K562 (cell line): ENCODE measurements at regions not wholly inside any gene's neighbourhood (a gene's known extent, or its start where the extent isn't known, plus 50 kb on each side); places are given as distances from the start of the nearest gene placed in this dataset.
A peak's percentile ranks its signal among the peaks of the same experiment; 100 is the strongest.

Source experiments
- ATAC-seq: fragments of 200-7000 bp; cut with Tn5 transposase; 3 replicates; pipeline ENCODE4 v1.9.1; 2020; ENCODE audit warnings: moderate library complexity
- BruUV-seq: library from RNA; stranded (reverse); fragments of 400-500 nt; replicated peaks from 2 replicates; lab custom pipeline; 2021; lab: Mats Ljungman, UMichigan
- CTCF ChIA-PET: fragments of 300-600 bp; formaldehyde crosslinking; extraction: SDS; loops from one replicate; lab custom pipeline; 2021; ENCODE audit warnings: low intra/inter-chr PET ratio; lab: Yijun Ruan, JAX
- POLR2A ChIA-PET: fragments of 300-600, 350-650 bp; sonication (Branson Sonifier 250); formaldehyde crosslinking; extraction: SDS; loops from one replicate; lab custom pipeline; 2021; ENCODE audit warnings: antibody characterized with exemption, inconsistent platforms; lab: Yijun Ruan, JAX
- DNase-seq, 4 experiments: peaks; one replicate each; pipeline versions ENCODE4 v3.0.0 to v3.0.0-alpha.2; 2011 to 2018; ENCODE audit warnings: low spot score in 3 of 4, mixed read lengths in 3 of 4; ENCODE audit errors: extremely low read depth in 1 of 4
- FAIRE-seq: peaks from 2 replicates; lab custom pipeline; 2011; peaks lifted over from hg19 to GRCh38; lab: Jason Lieb, UNC
- H2AFZ ChIP-seq: 2 replicates; pipeline ENCODE4 v1.6.0; 2011; ENCODE audit warnings: low read depth, low read length, control low read depth, inconsistent platforms
- H3K27ac ChIP-seq: fragments of 200-600 bp; 3 replicates; pipeline ENCODE4 v1.8.0; 2011; ENCODE audit warnings: low read depth, mild to moderate bottlenecking, control low read depth, inconsistent platforms, low read length, moderate library complexity, mixed read lengths; ENCODE audit errors: extremely low read depth
- H3K27me3 ChIP-seq, 2 experiments: fragments of 300-600 bp in 1 of 2; 2 replicates in 1 of 2; 3 replicates in 1 of 2; pipeline versions ENCODE4 v1.6.0 to v1.8.0; 2011; ENCODE audit warnings: inconsistent platforms in 2 of 2, low read length in 2 of 2, mild to moderate bottlenecking in 1 of 2, mixed read lengths in 1 of 2, moderate library complexity in 1 of 2; ENCODE audit not compliant: control insufficient read depth in 2 of 2, insufficient read depth in 2 of 2
- H3K36me3 ChIP-seq: fragments of 300-600 bp; 3 replicates; pipeline ENCODE4 v1.8.0; 2011; ENCODE audit warnings: mild to moderate bottlenecking, low read length, inconsistent platforms; ENCODE audit not compliant: control insufficient read depth, insufficient read depth
- H3K4me1 ChIP-seq, 2 experiments: fragments of 200-600 bp in 1 of 2; replicated peaks in 1 of 2; 2 replicates in 1 of 2; 3 replicates in 1 of 2; pipeline versions ENCODE4 v1.5.1 to v1.8.0; 2011; ENCODE audit warnings: inconsistent platforms in 2 of 2, low read length in 2 of 2, mild to moderate bottlenecking in 1 of 2, mixed read lengths in 1 of 2, moderate library complexity in 1 of 2; ENCODE audit not compliant: control insufficient read depth in 2 of 2, insufficient read depth in 2 of 2
- H3K4me2 ChIP-seq: 2 replicates; pipeline ENCODE4 v1.6.1; 2011; ENCODE audit warnings: low read length, control low read depth, inconsistent platforms, mixed read lengths; ENCODE audit not compliant: insufficient read depth
- H3K4me3 ChIP-seq: fragments of 200-600 bp; sonication (generic), shearing (Covaris generic); 2 replicates; pipeline ENCODE4 v1.5.1; 2016; ENCODE audit warnings: control low read depth, inconsistent platforms
- H3K79me2 ChIP-seq: fragments of 200-600 bp; 3 replicates; pipeline ENCODE4 v1.8.0; 2011; ENCODE audit warnings: low read length, inconsistent platforms; ENCODE audit not compliant: control insufficient read depth, insufficient read depth
- H3K9ac ChIP-seq, 2 experiments: 2 replicates each; pipeline versions ENCODE4 v1.6.0 to v1.6.1; 2011; ENCODE audit warnings: low read depth in 2 of 2, low read length in 2 of 2, control low read depth in 1 of 2, inconsistent platforms in 1 of 2, mild to moderate bottlenecking in 1 of 2, mixed read lengths in 1 of 2; ENCODE audit not compliant: insufficient read depth in 1 of 2
- H3K9me1 ChIP-seq: one replicate; pipeline ENCODE4 v1.6.0; 2011; ENCODE audit warnings: inconsistent platforms, mild to moderate bottlenecking, low read length, moderate library complexity; ENCODE audit not compliant: control insufficient read depth, insufficient read depth
- H3K9me3 ChIP-seq: replicated peaks from 2 replicates; pipeline ENCODE4 v1.5.1; 2011; ENCODE audit warnings: low read depth, low read length, inconsistent platforms; ENCODE audit not compliant: control insufficient read depth, insufficient read depth
- H4K20me1 ChIP-seq: replicated peaks from 2 replicates; pipeline ENCODE4 v1.6.1; 2011; ENCODE audit warnings: low read length, inconsistent platforms, mixed read lengths; ENCODE audit not compliant: control insufficient read depth, insufficient read depth
- CBX5 ChIP-seq: IDR thresholded peaks from 2 replicates; pipeline ENCODE4 v1.6.1; 2014; ENCODE audit warnings: low read depth, borderline replicate concordance
- HNRNPL ChIP-seq: fragments of 200-400 bp; formaldehyde crosslinking; IDR thresholded peaks from 2 replicates; pipeline ENCODE4 v1.6.1; 2017; ENCODE audit warnings: low read depth, mild to moderate bottlenecking, low read length
- MECOM ChIP-seq: fragments of 250-450 bp; sonication (Bioruptor Pico); IDR thresholded peaks from 2 replicates; pipeline ENCODE4 v1.8.0; 2022; ENCODE audit warnings: inconsistent platforms
- NR0B1 ChIP-seq: fragments of 450-650 bp; IDR thresholded peaks from one replicate; pipeline ENCODE4 v1.6.1; 2018; ENCODE audit warnings: mild to moderate bottlenecking, moderate library complexity; ENCODE audit not compliant: partially characterized antibody
- NUFIP1 ChIP-seq: fragments of 450-650 bp; IDR thresholded peaks from 2 replicates; pipeline ENCODE4 v1.6.1; 2018; ENCODE audit not compliant: partially characterized antibody
- PML ChIP-seq: IDR thresholded peaks from 2 replicates; pipeline ENCODE4 v1.6.1; 2012; ENCODE audit warnings: low read length, inconsistent platforms
- RB1 ChIP-seq: fragments of 450-650 bp; IDR thresholded peaks from 2 replicates; pipeline ENCODE4 v1.6.1; 2017; ENCODE audit warnings: low read depth, mild to moderate bottlenecking
- SMAD4 ChIP-seq: fragments of 250-450 bp; sonication (Bioruptor Pico); conservative IDR thresholded peaks from 2 replicates; pipeline ENCODE4 v1.8.0; 2021; ENCODE audit warnings: inconsistent platforms, mild to moderate bottlenecking, moderate library complexity
- TBL1XR1 ChIP-seq, 2 experiments: IDR thresholded peaks; 2 replicates each; pipeline ENCODE4 v1.6.1; 2012; ENCODE audit warnings: improper control_type of control experiment in 2 of 2, low read length in 2 of 2, mild to moderate bottlenecking in 1 of 2
- ZFX ChIP-seq: sonication (generic); formaldehyde crosslinking; IDR thresholded peaks from 2 replicates; pipeline ENCODE4 v1.8.0; 2022; ENCODE audit warnings: mild to moderate bottlenecking, missing genetic modification reagents, moderate library complexity
- ZNF23 ChIP-seq: fragments of 250-450 bp; sonication (Bioruptor Pico); IDR thresholded peaks from 2 replicates; pipeline ENCODE4 v1.4.0; 2020; ENCODE audit warnings: mild to moderate bottlenecking
- ZSCAN29 ChIP-seq: fragments of 450-650 bp; IDR thresholded peaks from 2 replicates; pipeline ENCODE4 v1.6.1; 2017
- WGBS: fragments of 100-300 bp; shearing (Covaris generic); methylation state at CpG from one replicate; pipeline ENCODE4 v1.1.6; 2016; ENCODE audit warnings: low coverage, mixed read lengths; ENCODE audit not compliant: insufficient coverage; ENCODE audit errors: missing lambda C conversion rate; 5-methylcytosine and 5-hydroxymethylcytosine counted together
- in situ Hi-C: fragments of 300-500 bp; cut with MboI; formaldehyde crosslinking; loops from 4 replicates; pipeline ENCODE4 v1.15.0; 2018; ENCODE audit warnings: inconsistent platforms, mixed read lengths
- intact Hi-C: fragments of 100-400 bp; cut with micrococcal nuclease; formaldehyde crosslinking; loops from 2 replicates; pipeline ENCODE4 v1.14.2; 2022
- TF ChIP-seq, protein P1 (sequence below): fragments of 450-650 bp; IDR thresholded peaks from 2 replicates; pipeline ENCODE4 v1.6.1; 2016

GRCh38 chr10:8449909-8450308 is 395.4 kb downstream of the GATA3 start (continued):
- TF ChIP-seq NR0B1: no peak
- no peak for TF ChIP-seq ZNF23
- TF ChIP-seq PML: no peak
- no peak for TF ChIP-seq NUFIP1
- no peak for TF ChIP-seq SMAD4 (CRISPR knock-in tag)
- TF ChIP-seq, protein P1, sequence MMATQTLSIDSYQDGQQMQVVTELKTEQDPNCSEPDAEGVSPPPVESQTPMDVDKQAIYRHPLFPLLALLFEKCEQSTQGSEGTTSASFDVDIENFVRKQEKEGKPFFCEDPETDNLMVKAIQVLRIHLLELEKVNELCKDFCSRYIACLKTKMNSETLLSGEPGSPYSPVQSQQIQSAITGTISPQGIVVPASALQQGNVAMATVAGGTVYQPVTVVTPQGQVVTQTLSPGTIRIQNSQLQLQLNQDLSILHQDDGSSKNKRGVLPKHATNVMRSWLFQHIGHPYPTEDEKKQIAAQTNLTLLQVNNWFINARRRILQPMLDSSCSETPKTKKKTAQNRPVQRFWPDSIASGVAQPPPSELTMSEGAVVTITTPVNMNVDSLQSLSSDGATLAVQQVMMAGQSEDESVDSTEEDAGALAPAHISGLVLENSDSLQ: peak; percentile 60
- no peak for TF ChIP-seq ZSCAN29

GRCh38 chr10:8453587-8453986 is 399.1 kb downstream of the GATA3 start:
- no TSS peak for BruUV-seq
- no peaks in the 10 kb centered on the region for H3K79me2 ChIP-seq
- H3K4me2 ChIP-seq: no peak overlapping the region
- no peak overlapping the region for H2AFZ ChIP-seq
- CTCF ChIA-PET: no interaction called here
- in situ Hi-C loops (no loop called here), intact Hi-C loops (no loop called here)
- WGBS: 2% methylated on average over 7 of the region's 7 CpGs
- FAIRE-seq (no peak), ATAC-seq (no peak), DNase-seq (no peak)
- H3K9me3 ChIP-seq: no peaks in the 10 kb centered on the region
- no peak for TF ChIP-seq ZFX (CRISPR knock-in tag)
- no peak for TF ChIP-seq CBX5
- no peak for TF ChIP-seq MECOM (CRISPR knock-in tag)
- TF ChIP-seq RB1: no peak
- no peak for TF ChIP-seq PML
- TF ChIP-seq TBL1XR1 (IDR thresholded peaks at IDR 0.05; ENCODE audit: low read length in 2 of 2): no peak
- no peak for TF ChIP-seq HNRNPL
- H3K4me1 ChIP-seq: no peaks in the 10 kb centered on the region
- no peak overlapping the region for H3K4me3 ChIP-seq
- H3K27ac ChIP-seq: no peak overlapping the region
- no peaks in the 10 kb centered on the region for H3K9me1 ChIP-seq
- H3K36me3 ChIP-seq: no peaks in the 10 kb centered on the region
- no peaks in the 10 kb centered on the region for H4K20me1 ChIP-seq
- POLR2A ChIA-PET: no interaction called here
- H3K9ac ChIP-seq: no peak overlapping the region
- H3K27me3 ChIP-seq: no peaks in the 10 kb centered on the region
